ENCODE measurements at regions not wholly inside any gene's neighbourhood (a gene's known extent, or its start where the extent isn't known, plus 50 kb on each side); places are given as distances from the start of the nearest gene placed in this dataset.
"Not testable (repeated sequence)": the region's sequence is repeated elsewhere in the genome, so short reads cannot be mapped to it uniquely, and the experiment has no call there.

DNA sequence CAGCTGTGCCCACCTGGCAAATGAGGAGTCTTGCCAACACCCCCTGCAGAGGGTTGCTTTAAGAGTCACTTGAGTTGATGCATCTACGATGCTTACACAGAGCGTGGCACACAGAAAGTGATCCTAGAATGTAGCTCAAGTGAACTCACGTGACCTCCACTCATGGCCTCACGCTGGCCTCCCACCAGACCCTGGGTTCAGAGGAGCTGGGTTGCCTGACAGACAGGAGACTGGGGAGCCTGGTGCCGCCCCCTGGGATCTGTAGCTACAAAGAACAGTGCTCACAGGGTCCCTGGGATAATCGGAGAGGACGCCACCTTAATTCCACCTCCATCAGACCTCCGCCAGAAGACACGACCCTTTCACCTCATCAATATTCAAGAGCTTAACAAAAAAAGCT is 81.4 kb upstream of the CASZ1 start:
- TF ChIP-seq, protein P1, sequence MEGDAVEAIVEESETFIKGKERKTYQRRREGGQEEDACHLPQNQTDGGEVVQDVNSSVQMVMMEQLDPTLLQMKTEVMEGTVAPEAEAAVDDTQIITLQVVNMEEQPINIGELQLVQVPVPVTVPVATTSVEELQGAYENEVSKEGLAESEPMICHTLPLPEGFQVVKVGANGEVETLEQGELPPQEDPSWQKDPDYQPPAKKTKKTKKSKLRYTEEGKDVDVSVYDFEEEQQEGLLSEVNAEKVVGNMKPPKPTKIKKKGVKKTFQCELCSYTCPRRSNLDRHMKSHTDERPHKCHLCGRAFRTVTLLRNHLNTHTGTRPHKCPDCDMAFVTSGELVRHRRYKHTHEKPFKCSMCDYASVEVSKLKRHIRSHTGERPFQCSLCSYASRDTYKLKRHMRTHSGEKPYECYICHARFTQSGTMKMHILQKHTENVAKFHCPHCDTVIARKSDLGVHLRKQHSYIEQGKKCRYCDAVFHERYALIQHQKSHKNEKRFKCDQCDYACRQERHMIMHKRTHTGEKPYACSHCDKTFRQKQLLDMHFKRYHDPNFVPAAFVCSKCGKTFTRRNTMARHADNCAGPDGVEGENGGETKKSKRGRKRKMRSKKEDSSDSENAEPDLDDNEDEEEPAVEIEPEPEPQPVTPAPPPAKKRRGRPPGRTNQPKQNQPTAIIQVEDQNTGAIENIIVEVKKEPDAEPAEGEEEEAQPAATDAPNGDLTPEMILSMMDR (IDR thresholded peaks at IDR 0.05; ENCODE audit: insufficient read depth, missing control alignments), result no peak
- FAIRE-seq (no peak), DNase-seq (ENCODE audit: insufficient read length, low spot score) (no peak)

DNA sequence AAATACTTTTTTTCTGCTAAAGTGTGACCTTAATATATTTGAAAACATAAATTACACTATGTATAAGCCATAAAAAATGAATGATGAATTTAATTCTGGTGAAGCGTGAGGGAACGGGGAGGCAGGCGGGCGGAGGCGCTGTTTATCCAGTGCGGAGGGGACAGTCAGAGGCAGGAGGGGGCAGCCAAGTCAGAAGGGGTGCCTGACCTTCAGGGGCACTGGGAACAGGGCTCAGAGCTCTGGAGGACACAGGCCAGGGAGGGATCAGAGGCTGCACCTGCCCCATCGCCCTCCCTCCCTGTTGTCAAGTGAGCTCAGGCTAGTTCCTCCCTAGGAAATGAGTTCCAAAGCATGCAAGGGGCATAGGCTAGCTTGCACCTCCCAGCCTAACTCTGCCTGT is 82.0 kb upstream of the CASZ1 start:
- TF ChIP-seq, protein P1 (IDR thresholded peaks at IDR 0.05; ENCODE audit: insufficient read depth, missing control alignments), result no peak
- FAIRE-seq, result no peak
- no peak for DNase-seq (ENCODE audit: insufficient read length, low spot score)

DNA sequence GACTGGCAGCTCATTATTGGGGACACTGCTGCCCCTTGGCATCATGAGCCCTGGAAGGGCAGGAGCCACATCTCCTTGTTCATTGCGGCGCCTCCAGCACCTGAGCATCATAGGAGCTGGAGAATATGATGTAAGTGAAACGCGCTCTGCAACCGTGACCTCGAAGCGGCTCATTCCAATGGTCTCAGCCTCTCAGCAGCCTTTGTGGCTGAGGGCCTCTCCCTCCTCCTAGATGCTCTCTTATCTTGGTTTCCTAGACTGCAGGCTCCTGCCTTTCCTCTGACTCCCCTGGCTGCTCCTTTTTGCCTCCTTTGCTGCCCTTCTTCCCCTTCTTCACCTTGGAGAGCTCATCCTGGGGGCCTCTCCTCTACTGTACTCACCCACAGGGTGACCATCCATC is 83.6 kb upstream of the CASZ1 start:
- no peak for FAIRE-seq
- no peak for DNase-seq (ENCODE audit: insufficient read length, low spot score)
- TF ChIP-seq, protein P1 (IDR thresholded peaks at IDR 0.05; ENCODE audit: insufficient read depth, missing control alignments), result no peak

DNA sequence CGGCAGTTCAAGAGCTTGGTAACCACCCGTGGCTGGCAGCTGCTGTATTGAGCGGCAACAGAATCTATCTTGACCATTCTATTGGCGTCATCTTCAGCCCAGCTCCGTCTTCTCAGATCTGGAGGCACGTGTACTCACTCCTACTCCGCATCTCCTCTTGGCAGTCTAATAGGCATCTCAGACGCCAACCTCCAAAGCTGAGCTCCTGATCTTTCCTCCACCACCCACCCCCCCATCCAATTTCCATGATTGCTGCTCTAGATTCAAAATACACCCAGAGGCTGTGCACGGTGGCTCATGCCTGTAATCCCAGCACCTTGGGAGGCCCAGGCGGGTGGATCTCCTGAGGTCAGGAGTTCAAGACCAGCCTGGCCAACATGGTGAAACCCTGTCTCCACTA is 84.6 kb upstream of the CASZ1 start:
- TF ChIP-seq, protein P1 (IDR thresholded peaks at IDR 0.05; ENCODE audit: insufficient read depth, missing control alignments), result no peak
- no peak for DNase-seq (ENCODE audit: insufficient read length, low spot score)
- no peak for FAIRE-seq

DNA sequence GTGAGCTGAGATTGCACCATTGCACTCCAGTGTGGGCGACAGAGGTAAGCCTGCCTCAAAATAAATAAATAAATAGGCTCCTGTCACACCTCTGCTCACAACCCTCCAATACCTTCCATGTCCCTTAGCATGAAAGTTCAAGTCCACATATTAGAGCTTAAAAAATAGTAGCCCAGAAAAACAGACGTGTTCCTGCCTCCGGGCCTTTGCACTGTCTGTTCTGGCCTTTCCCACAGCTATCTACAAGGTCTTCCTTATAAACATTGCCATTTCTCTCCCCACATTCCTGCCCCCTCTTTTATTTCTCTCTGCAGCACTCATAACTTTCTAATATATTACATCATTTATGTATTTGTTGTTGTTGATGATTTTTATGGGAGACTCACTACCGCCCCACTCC is 85.6 kb upstream of the CASZ1 start:
- no peak for FAIRE-seq
- no peak for DNase-seq (ENCODE audit: insufficient read length, low spot score)
- TF ChIP-seq, protein P1 (IDR thresholded peaks at IDR 0.05; ENCODE audit: insufficient read depth, missing control alignments), result no peak

DNA sequence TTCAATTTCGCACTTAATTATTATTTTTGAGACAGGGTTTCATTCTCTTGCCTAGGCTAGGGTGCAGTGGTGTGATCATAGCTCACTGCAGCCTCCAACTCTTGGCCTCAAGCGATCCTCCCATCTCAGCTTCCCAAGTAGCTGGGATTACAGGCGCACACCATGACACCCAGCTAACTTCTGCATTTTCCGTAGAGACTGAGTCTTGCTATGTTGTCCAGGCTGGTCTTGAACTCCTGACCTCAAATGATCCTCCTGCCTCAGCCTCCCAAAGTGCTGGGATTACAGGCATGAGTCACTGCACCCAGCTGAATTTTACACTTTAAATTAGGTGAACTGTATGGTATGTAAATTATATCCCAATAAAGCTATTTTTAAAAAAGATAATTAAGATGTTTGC is 90.6 kb upstream of the CASZ1 start:
- not testable (repeated sequence) for DNase-seq (ENCODE audit: insufficient read length, low spot score); FAIRE-seq

DNA sequence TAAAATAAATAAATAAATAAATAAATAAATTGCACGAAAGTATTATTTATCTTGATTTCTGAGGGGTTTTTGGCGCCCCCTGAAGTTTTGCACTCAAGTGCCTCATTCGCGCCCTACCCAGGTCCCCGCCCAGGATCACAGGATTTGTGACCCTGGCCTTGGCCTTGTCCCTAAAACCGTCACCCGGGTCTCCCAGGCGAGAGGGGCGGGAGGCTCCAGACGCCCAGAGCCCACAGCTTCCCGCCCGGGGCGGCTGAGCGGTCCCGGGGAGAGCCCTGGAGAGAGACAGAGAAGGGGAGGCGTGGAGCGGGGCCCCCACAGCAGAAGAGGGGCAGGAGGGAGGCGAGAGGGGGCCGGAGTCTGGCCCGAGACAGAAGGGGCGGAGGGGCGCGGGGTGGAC is 91.8 kb upstream of the CASZ1 start:
- no peak for FAIRE-seq
- DNase-seq (ENCODE audit: insufficient read length, low spot score), result no peak
- TF ChIP-seq, protein P1 (IDR thresholded peaks at IDR 0.05; ENCODE audit: insufficient read depth, missing control alignments), result no peak
